Kidney (tissue), 13 donors: ENCODE measurements at regions not wholly inside any gene's neighbourhood (a gene's known extent, or its start where the extent isn't known, plus 50 kb on each side); places are given as distances from the start of the nearest gene placed in this dataset.

Source experiments
- DNase-seq, 5 donors: peaks; one replicate each; pipeline ENCODE4 v3.0.0-alpha.2; 2013 to 2020
- FAIRE-seq: peaks from 2 replicates; lab custom pipeline; 2012; peaks lifted over from hg19 to GRCh38; lab: Jason Lieb, UNC
- H3K27ac ChIP-seq, 2 donors: one replicate each; pipeline ENCODE4 v1.7.0; 2013; ENCODE audit warnings: low read depth in 2 of 2, low read length in 2 of 2, inconsistent platforms in 1 of 2
- H3K27me3 ChIP-seq: one replicate; pipeline ENCODE4 v1.7.1; 2013; ENCODE audit warnings: low read length, inconsistent platforms; ENCODE audit not compliant: control insufficient read depth, insufficient read depth
- H3K36me3 ChIP-seq, 3 donors: one replicate each; pipeline versions ENCODE4 v1.7.0 to v1.7.1; 2013; ENCODE audit warnings: low read length in 3 of 3, control low read depth in 1 of 3, inconsistent platforms in 1 of 3; ENCODE audit not compliant: insufficient read depth in 3 of 3, control insufficient read depth in 2 of 3
- H3K4me1 ChIP-seq, 3 donors: one replicate each; pipeline versions ENCODE4 v1.7.0 to v1.7.1; 2013; ENCODE audit warnings: low read length in 3 of 3, inconsistent platforms in 1 of 3, low read depth in 1 of 3; ENCODE audit not compliant: control insufficient read depth in 2 of 3, insufficient read depth in 2 of 3
- H3K4me3 ChIP-seq, 3 donors: one replicate each; pipeline versions ENCODE4 v1.7.0 to v1.8.1; 2013; ENCODE audit warnings: low read length in 3 of 3, control low read depth in 1 of 3, inconsistent platforms in 1 of 3
- H3K9ac ChIP-seq, 3 donors: one replicate each; pipeline versions ENCODE4 v1.7.0 to v1.7.1; 2013; ENCODE audit warnings: low read length in 3 of 3, control low read depth in 1 of 3, inconsistent platforms in 1 of 3
- H3K9me3 ChIP-seq, 3 donors: one replicate each; pipeline versions ENCODE4 v1.7.0 to v1.7.1; 2013; ENCODE audit warnings: low read length in 3 of 3, control low read depth in 1 of 3, inconsistent platforms in 1 of 3; ENCODE audit not compliant: control insufficient read depth in 2 of 3, insufficient read depth in 1 of 3
- CTCF ChIP-seq: IDR thresholded peaks from 3 replicates; pipeline ENCODE4 v1.5.1; 2012; ENCODE audit warnings: mild to moderate bottlenecking, moderate library complexity, borderline replicate concordance; ENCODE audit not compliant: insufficient read depth; ENCODE audit errors: extremely low read depth
- intact Hi-C: fragments of 100-400 bp; cut with DNase I; formaldehyde crosslinking; loops from one replicate; pipeline ENCODE4 v1.11.1; 2022
- donor health status: control.
- donor health status: control.
- donor health status: control.
- donor health status: control.
- donor health status: control.
- donor health status: DM: yes; HTN: yes; CAD: no.
- donor health status: Normal renal cell carcinoma (clear cell type).

GRCh38 chr5:6822068-6822467 lies 108.8 kb downstream of the TENT4A start:
- intact Hi-C loops, result no loop called here
- Histone ChIP-seq H3K27me3 (no peaks in the 10 kb centered on the region), H3K4me1 (no peaks in the 10 kb centered on the region), H3K27ac (no peak overlapping the region), H3K36me3 (no peaks in the 10 kb centered on the region), H3K9me3 (peaks cover 0 to 5% (median 0%) of the 10 kb centered on the region in 3 donors), H3K9ac (no peak overlapping the region), H3K4me3 (no peak overlapping the region)
- FAIRE-seq (no peak), DNase-seq (no peak)
- no peak for TF ChIP-seq CTCF

GRCh38 chr5:6822556-6823343 lies 109.5 kb downstream of the TENT4A start:
- TF ChIP-seq CTCF, result no peak
- peak in 2 of 5 donors; percentile 26 to 43 for DNase-seq
- H3K9ac ChIP-seq, result no peak overlapping the region
- intact Hi-C loops, result no loop called here
- H3K36me3 ChIP-seq, result no peaks in the 10 kb centered on the region
- no peaks in the 10 kb centered on the region for H3K27me3 ChIP-seq
- no peak overlapping the region for H3K27ac ChIP-seq
- H3K9me3 ChIP-seq, result peaks cover 0 to 5% (median 0%) of the 10 kb centered on the region in 3 donors
- no peak for FAIRE-seq
- H3K4me3 ChIP-seq, result no peak overlapping the region
- no peaks in the 10 kb centered on the region for H3K4me1 ChIP-seq

- DNase-seq, result no peak
- no peak overlapping the region for H3K27ac ChIP-seq
Measured at GRCh38 chr5:6823996-6824395, 110.8 kb downstream of the TENT4A start.

More at GRCh38 chr5:6823996-6824395, 110.8 kb downstream of the TENT4A start:
- TF ChIP-seq CTCF, result no peak
- peaks cover 0 to 5% (median 0%) of the 10 kb centered on the region in 3 donors for H3K9me3 ChIP-seq
- H3K9ac ChIP-seq, result no peak overlapping the region
- H3K36me3 ChIP-seq, result no peaks in the 10 kb centered on the region
- intact Hi-C loops, result no loop called here
- no peaks in the 10 kb centered on the region for H3K27me3 ChIP-seq
- no peak for FAIRE-seq
- H3K4me1 ChIP-seq, result no peaks in the 10 kb centered on the region
- H3K4me3 ChIP-seq, result no peak overlapping the region
